ENCODE measurements at regions not wholly inside any gene's neighbourhood (a gene's known extent, or its start where the extent isn't known, plus 50 kb on each side); places are given as distances from the start of the nearest gene placed in this dataset.

- TF ChIP-seq TAF1 (IDR thresholded peaks at IDR 0.05; ENCODE audit: low read depth, low read length): no peak
- TF ChIP-seq POLR2A (IDR thresholded peaks at IDR 0.05; ENCODE audit: control extremely low read depth in 1 of 2, low read depth in 2 of 2, low read length in 2 of 2): no peak
- TF ChIP-seq EP300 (IDR thresholded peaks at IDR 0.05; ENCODE audit: borderline replicate concordance in 1 of 2, low read depth in 2 of 2, low read length in 2 of 2): no peak
- no peak for TF ChIP-seq USF2 (IDR thresholded peaks at IDR 0.05; ENCODE audit: low read length)
- TF ChIP-seq SUZ12 (IDR thresholded peaks at IDR 0.05; ENCODE audit: low read length): no peak
- no peak for TF ChIP-seq SAP30 (IDR thresholded peaks at IDR 0.05; ENCODE audit: insufficient read depth, insufficient replicate concordance, low read length)
- no peak for TF ChIP-seq RFX5 (IDR thresholded peaks at IDR 0.05; ENCODE audit: borderline replicate concordance, low read depth, low read length)
- no peak for TF ChIP-seq CHD1 (IDR thresholded peaks at IDR 0.05; ENCODE audit: low read depth, low read length)
- no peak for TF ChIP-seq CTCF (IDR thresholded peaks at IDR 0.05; ENCODE audit: control extremely low read depth in 1 of 3, insufficient read depth in 1 of 3, low read depth in 1 of 3, low read length in 3 of 3)
Observed at GRCh38 chr13:103625194-103625593, 559.0 kb upstream of the SLC10A2 start.
